ENCODE measurements at regions not wholly inside any gene's neighbourhood (a gene's known extent, or its start where the extent isn't known, plus 50 kb on each side); places are given as distances from the start of the nearest gene placed in this dataset.

GRCh38 chr10:43853369-43853768 lies 204.7 kb upstream of the ZNF32 start:
- WGBS, 2 experiments (ENCODE audit: extremely low coverage in 1 of 2, insufficient coverage in 1 of 2, insufficient read length in 1 of 2, insufficient replicate concordance in 2 of 2, low coverage in 1 of 2, low lambda C conversion rate in 2 of 2, missing lambda C conversion rate in 1 of 2), result 93% methylated on average over 7 of the region's 7 CpGs; no CpG with 5 or more reads in 1 of the 2 experiments
- Histone ChIP-seq H3K79me1 (ENCODE audit: low read depth, low read length) (no peaks in the 10 kb centered on the region), H3K56ac (replicated peaks; ENCODE audit: insufficient read length, low read depth, low read length) (no peak overlapping the region), H2BK120ac (replicated peaks; ENCODE audit: low read depth, low read length) (no peak overlapping the region), H3K36me3 (ENCODE audit: control insufficient read depth in 2 of 4, insufficient read depth in 4 of 4, low read length in 3 of 4) (no peaks in the 10 kb centered on the region), H4K8ac (ENCODE audit: extremely low read depth, insufficient read depth, low read length) (no peak overlapping the region), H4K5ac (ENCODE audit: insufficient read length, low read depth, low read length) (no peak overlapping the region), H3K23ac (ENCODE audit: insufficient read length) (no peak overlapping the region), H3K79me2 (ENCODE audit: control insufficient read depth in 1 of 2, insufficient read depth in 2 of 2, low read length in 2 of 2) (no peaks in the 10 kb centered on the region), H2AFZ (ENCODE audit: low read length) (no peak overlapping the region), H3K27ac (ENCODE audit: low read depth, low read length) (no peak overlapping the region), H3K4me3 (ENCODE audit: extremely low read depth in 1 of 4, insufficient read depth in 2 of 4, low read depth in 3 of 4, low read length in 4 of 4) (no peak overlapping the region), H3K23me2 (ENCODE audit: low read depth, low read length) (no peaks in the 10 kb centered on the region; the same call in 1 of the 2 replicates), H3K4me2 (ENCODE audit: insufficient read depth in 1 of 2, low read depth in 2 of 2, low read length in 2 of 2) (no peak overlapping the region), H3K27me3 (replicated peaks in 1 of 4; ENCODE audit: control insufficient read depth in 3 of 4, extremely low read depth in 1 of 4, insufficient read depth in 3 of 4, low read length in 3 of 4) (no peaks in the 10 kb centered on the region), H3K4ac (replicated peaks; ENCODE audit: insufficient read length, low read depth, low read length) (no peak overlapping the region), H4K91ac (replicated peaks; ENCODE audit: insufficient read length, low read length) (no peak overlapping the region), H3K4me1 (replicated peaks in 1 of 4; ENCODE audit: control insufficient read depth in 3 of 4, insufficient read depth in 4 of 4, low read length in 3 of 4) (no peaks in the 10 kb centered on the region), H2BK12ac (ENCODE audit: low read depth, low read length) (no peak overlapping the region), H3K9me3 (ENCODE audit: insufficient read depth in 2 of 2, low read depth in 1 of 2, low read length in 1 of 2) (no peaks in the 10 kb centered on the region), H2BK5ac (ENCODE audit: low read depth, low read length) (no peak overlapping the region), H2BK20ac (ENCODE audit: low read length) (no peak overlapping the region), H3K9ac (replicated peaks in 1 of 4; ENCODE audit: extremely low read depth in 1 of 4, low read depth in 3 of 4, low read length in 3 of 4) (no peak overlapping the region), H2BK15ac (ENCODE audit: low read length) (no peak overlapping the region), H4K20me1 (replicated peaks in 1 of 2; ENCODE audit: control insufficient read depth in 1 of 2, insufficient read depth in 2 of 2, low read length in 2 of 2) (no peaks in the 10 kb centered on the region), H2AK5ac (ENCODE audit: low read depth, low read length) (no peak overlapping the region), H3K18ac (ENCODE audit: extremely low read depth, low read length) (no peak overlapping the region), H3K14ac (ENCODE audit: insufficient read length) (no peak overlapping the region)
- DNase-seq (ENCODE audit: low read depth in 1 of 2, low spot score in 2 of 2) (no peak), FAIRE-seq (no peak)
- POLR2A ChIA-PET (ENCODE audit: partially characterized antibody), result no interaction called here
- no peak for TF ChIP-seq SAP30 (IDR thresholded peaks at IDR 0.05; ENCODE audit: insufficient read depth, insufficient replicate concordance, low read length)
- TF ChIP-seq EZH2 (IDR thresholded peaks at IDR 0.05; ENCODE audit: low read depth, low read length, severe bottlenecking), result no peak
- TF ChIP-seq EGR1 (IDR thresholded peaks at IDR 0.05; ENCODE audit: borderline replicate concordance, low read depth, low read length), result no peak
- TF ChIP-seq SP1 (IDR thresholded peaks at IDR 0.05; ENCODE audit: low read depth, low read length), result no peak
- TF ChIP-seq KDM4A (IDR thresholded peaks at IDR 0.05; ENCODE audit: low read depth, low read length, severe bottlenecking), result no peak
- no peak for TF ChIP-seq PHF8 (conservative IDR thresholded peaks at IDR 0.05; ENCODE audit: low read depth, low read length)
- TF ChIP-seq SP2 (IDR thresholded peaks at IDR 0.05; ENCODE audit: low read length), result no peak
- no peak for TF ChIP-seq E2F6 (IDR thresholded peaks at IDR 0.05)
- no peak for TF ChIP-seq TAF7 (optimal IDR thresholded peaks at IDR 0.05; ENCODE audit: borderline replicate concordance, low read depth, low read length)
- no peak for TF ChIP-seq SIN3A (conservative IDR thresholded peaks at IDR 0.05 in 1 of 2, IDR thresholded peaks at IDR 0.05 in 1 of 2; ENCODE audit: low read depth in 1 of 2, low read length in 2 of 2)
- TF ChIP-seq JUN (IDR thresholded peaks at IDR 0.05; ENCODE audit: low read depth, low read length), result no peak
- TF ChIP-seq ZNF274 (IDR thresholded peaks at IDR 0.05; ENCODE audit: borderline replicate concordance, extremely low read depth, low read length), result no peak
- no peak for TF ChIP-seq CHD2 (IDR thresholded peaks at IDR 0.05; ENCODE audit: low read length)
- CTCF ChIA-PET (ENCODE audit: partially characterized antibody), result interaction anchor here (0.6 kb wide), 1 partner anchor 1119 kb away, joined by 3 read pairs; no protein-coding TSS in a partner anchor

Data from H1 (cell line).